ENCODE measurements at regions not wholly inside any gene's neighbourhood (a gene's known extent, or its start where the extent isn't known, plus 50 kb on each side); places are given as distances from the start of the nearest gene placed in this dataset.
"Not testable (repeated sequence)": the region's sequence is repeated elsewhere in the genome, so short reads cannot be mapped to it uniquely, and the experiment has no call there.

GRCh38 chr9:66720845-66721244 is 179.7 kb upstream of the ZNF658 start:
- TF ChIP-seq, protein P1, sequence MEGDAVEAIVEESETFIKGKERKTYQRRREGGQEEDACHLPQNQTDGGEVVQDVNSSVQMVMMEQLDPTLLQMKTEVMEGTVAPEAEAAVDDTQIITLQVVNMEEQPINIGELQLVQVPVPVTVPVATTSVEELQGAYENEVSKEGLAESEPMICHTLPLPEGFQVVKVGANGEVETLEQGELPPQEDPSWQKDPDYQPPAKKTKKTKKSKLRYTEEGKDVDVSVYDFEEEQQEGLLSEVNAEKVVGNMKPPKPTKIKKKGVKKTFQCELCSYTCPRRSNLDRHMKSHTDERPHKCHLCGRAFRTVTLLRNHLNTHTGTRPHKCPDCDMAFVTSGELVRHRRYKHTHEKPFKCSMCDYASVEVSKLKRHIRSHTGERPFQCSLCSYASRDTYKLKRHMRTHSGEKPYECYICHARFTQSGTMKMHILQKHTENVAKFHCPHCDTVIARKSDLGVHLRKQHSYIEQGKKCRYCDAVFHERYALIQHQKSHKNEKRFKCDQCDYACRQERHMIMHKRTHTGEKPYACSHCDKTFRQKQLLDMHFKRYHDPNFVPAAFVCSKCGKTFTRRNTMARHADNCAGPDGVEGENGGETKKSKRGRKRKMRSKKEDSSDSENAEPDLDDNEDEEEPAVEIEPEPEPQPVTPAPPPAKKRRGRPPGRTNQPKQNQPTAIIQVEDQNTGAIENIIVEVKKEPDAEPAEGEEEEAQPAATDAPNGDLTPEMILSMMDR (IDR thresholded peaks at IDR 0.05 in 4 of 5, conservative IDR thresholded peaks at IDR 0.05 in 1 of 5): not testable (repeated sequence)
- TF ChIP-seq POLR2A (IDR thresholded peaks at IDR 0.05): not testable (repeated sequence)
